OCI-LY3 (cell line): ENCODE measurements at regions not wholly inside any gene's neighbourhood (a gene's known extent, or its start where the extent isn't known, plus 50 kb on each side); places are given as distances from the start of the nearest gene placed in this dataset.
"Not testable (repeated sequence)": the region's sequence is repeated elsewhere in the genome, so short reads cannot be mapped to it uniquely, and the experiment has no call there.

ENCODE experiments used
- EZH2phosphoT487 ChIP-seq: fragments of 200-600 bp; shearing (Covaris generic); IDR thresholded peaks from 2 replicates; pipeline ENCODE4 v1.6.1; 2018; ENCODE audit warnings: antibody characterized with exemption, mixed run types, low read depth
- TF ChIP-seq, protein P1 (sequence below): fragments of 200-600, 300-600 bp; sonication (generic); IDR thresholded peaks from 2 replicates; pipeline ENCODE4 v1.5.1; 2014; ENCODE audit warnings: antibody characterized with exemption, low read length, low read depth

DNA sequence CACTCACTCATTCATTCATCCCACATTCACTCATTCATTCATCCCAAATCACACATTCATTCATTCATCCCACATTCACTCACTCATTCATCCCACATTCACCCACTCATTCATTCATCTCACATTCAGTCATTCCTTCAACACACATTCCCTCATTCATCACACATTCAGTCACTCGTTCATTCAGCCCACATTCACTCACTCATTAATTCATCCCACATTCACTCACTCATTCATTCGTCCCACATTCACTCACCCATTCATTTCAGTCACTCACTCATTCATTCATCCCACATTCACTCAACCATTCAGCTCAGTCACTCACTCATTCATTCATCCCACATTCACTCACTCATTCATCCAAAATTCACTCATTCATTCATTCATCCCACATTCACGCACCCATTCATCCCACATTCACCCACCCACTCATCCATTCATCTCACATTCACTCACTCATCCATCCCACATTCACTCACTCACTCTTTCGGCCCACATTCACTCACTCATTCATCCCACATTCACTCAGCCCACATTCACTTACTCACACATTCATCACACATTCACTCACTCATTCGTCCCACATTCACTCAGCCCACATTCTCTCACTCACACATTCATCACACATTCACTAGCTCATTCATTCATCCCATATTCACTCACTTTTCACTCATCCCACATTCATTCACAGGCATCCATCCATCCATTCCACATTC is 5469.9 kb upstream of the TPTE start:
- TF ChIP-seq, protein P1, sequence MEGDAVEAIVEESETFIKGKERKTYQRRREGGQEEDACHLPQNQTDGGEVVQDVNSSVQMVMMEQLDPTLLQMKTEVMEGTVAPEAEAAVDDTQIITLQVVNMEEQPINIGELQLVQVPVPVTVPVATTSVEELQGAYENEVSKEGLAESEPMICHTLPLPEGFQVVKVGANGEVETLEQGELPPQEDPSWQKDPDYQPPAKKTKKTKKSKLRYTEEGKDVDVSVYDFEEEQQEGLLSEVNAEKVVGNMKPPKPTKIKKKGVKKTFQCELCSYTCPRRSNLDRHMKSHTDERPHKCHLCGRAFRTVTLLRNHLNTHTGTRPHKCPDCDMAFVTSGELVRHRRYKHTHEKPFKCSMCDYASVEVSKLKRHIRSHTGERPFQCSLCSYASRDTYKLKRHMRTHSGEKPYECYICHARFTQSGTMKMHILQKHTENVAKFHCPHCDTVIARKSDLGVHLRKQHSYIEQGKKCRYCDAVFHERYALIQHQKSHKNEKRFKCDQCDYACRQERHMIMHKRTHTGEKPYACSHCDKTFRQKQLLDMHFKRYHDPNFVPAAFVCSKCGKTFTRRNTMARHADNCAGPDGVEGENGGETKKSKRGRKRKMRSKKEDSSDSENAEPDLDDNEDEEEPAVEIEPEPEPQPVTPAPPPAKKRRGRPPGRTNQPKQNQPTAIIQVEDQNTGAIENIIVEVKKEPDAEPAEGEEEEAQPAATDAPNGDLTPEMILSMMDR, result not testable (repeated sequence)
- TF ChIP-seq EZH2phosphoT487, result not testable (repeated sequence)
